Osteoblast (primary cell): ENCODE measurements at regions not wholly inside any gene's neighbourhood (a gene's known extent, or its start where the extent isn't known, plus 50 kb on each side); places are given as distances from the start of the nearest gene placed in this dataset.
A peak's percentile ranks its signal among the peaks of the same experiment; 100 is the strongest.
"Not testable (repeated sequence)": the region's sequence is repeated elsewhere in the genome, so short reads cannot be mapped to it uniquely, and the experiment has no call there.

Source experiments
- DNase-seq: peaks from one replicate; pipeline ENCODE4 v3.0.0; 2011; ENCODE audit warnings: low spot score, mixed read lengths; ENCODE audit not compliant: insufficient read length; ENCODE audit errors: missing footprints
- H2AFZ ChIP-seq: 2 replicates; pipeline ENCODE4 v1.6.0; 2011; ENCODE audit warnings: mild to moderate bottlenecking, low read length
- H3K27ac ChIP-seq: 2 replicates; pipeline ENCODE4 v1.5.1; 2011; ENCODE audit warnings: mild to moderate bottlenecking, low read depth, low read length, moderate library complexity
- H3K27me3 ChIP-seq: 2 replicates; pipeline ENCODE4 v1.6.0; 2012; ENCODE audit warnings: mild to moderate bottlenecking, control low read depth, inconsistent platforms, low read length, moderate library complexity; ENCODE audit not compliant: insufficient read depth
- H3K36me3 ChIP-seq: 2 replicates; pipeline ENCODE4 v1.5.1; 2011; ENCODE audit warnings: mild to moderate bottlenecking, low read length, control low read depth, moderate library complexity; ENCODE audit not compliant: insufficient read depth
- H3K4me1 ChIP-seq: 2 replicates; pipeline ENCODE4 v1.5.1; 2011; ENCODE audit warnings: mild to moderate bottlenecking, low read length, control low read depth, moderate library complexity; ENCODE audit not compliant: insufficient read depth
- H3K4me2 ChIP-seq: 2 replicates; pipeline ENCODE4 v1.6.0; 2011; ENCODE audit warnings: mild to moderate bottlenecking, low read length; ENCODE audit not compliant: insufficient read depth
- H3K4me3 ChIP-seq: fragments of 200-600 bp; sonication (generic); 3 replicates; pipeline ENCODE4 v1.5.1; 2012; ENCODE audit warnings: mild to moderate bottlenecking, low read length, inconsistent platforms; ENCODE audit not compliant: insufficient read depth
- H3K79me2 ChIP-seq: 2 replicates; pipeline ENCODE4 v1.6.0; 2012; ENCODE audit warnings: mild to moderate bottlenecking, low read length, control low read depth, inconsistent platforms; ENCODE audit not compliant: insufficient read depth
- H3K9me3 ChIP-seq: 2 replicates; pipeline ENCODE4 v1.5.1; 2011; ENCODE audit warnings: low read depth, low read length, control low read depth
- H4K20me1 ChIP-seq: 2 replicates; pipeline ENCODE4 v1.6.0; 2012; ENCODE audit warnings: mild to moderate bottlenecking, low read length, control low read depth; ENCODE audit not compliant: insufficient read depth
- TF ChIP-seq, protein P1 (sequence below): IDR thresholded peaks from 2 replicates; pipeline ENCODE4 v1.5.1; 2011; ENCODE audit warnings: mild to moderate bottlenecking, low read depth, low read length, moderate library complexity; ENCODE audit errors: extremely low read depth

DNA sequence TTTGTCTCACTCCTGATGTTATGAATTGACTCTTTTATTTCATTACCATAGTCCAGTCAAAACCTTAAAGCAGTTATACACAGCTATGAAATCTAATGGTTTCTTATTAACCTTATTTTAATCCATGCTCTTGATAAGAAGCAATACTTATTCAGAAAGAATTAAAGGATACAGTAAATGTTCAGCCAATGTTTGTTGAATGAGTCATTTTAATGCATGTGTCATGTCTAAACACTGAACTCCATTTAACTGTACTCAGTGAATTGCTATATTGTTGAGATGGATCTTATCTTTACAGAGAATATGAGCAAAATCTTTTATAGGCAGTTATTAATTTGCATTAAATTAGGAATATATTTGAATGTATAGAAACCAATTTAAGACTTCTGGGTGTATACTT is 135.1 kb upstream of the TFPI start:
- H3K4me3 ChIP-seq: no peak overlapping the region
- TF ChIP-seq, protein P1, sequence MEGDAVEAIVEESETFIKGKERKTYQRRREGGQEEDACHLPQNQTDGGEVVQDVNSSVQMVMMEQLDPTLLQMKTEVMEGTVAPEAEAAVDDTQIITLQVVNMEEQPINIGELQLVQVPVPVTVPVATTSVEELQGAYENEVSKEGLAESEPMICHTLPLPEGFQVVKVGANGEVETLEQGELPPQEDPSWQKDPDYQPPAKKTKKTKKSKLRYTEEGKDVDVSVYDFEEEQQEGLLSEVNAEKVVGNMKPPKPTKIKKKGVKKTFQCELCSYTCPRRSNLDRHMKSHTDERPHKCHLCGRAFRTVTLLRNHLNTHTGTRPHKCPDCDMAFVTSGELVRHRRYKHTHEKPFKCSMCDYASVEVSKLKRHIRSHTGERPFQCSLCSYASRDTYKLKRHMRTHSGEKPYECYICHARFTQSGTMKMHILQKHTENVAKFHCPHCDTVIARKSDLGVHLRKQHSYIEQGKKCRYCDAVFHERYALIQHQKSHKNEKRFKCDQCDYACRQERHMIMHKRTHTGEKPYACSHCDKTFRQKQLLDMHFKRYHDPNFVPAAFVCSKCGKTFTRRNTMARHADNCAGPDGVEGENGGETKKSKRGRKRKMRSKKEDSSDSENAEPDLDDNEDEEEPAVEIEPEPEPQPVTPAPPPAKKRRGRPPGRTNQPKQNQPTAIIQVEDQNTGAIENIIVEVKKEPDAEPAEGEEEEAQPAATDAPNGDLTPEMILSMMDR: no peak
- H3K4me2 ChIP-seq: no peak overlapping the region
- no peaks in the 10 kb centered on the region for H4K20me1 ChIP-seq
- H3K27me3 ChIP-seq: no peaks in the 10 kb centered on the region
- peak; percentile 4 for DNase-seq
- H2AFZ ChIP-seq: no peak overlapping the region
- no peaks in the 10 kb centered on the region for H3K79me2 ChIP-seq
- no peaks in the 10 kb centered on the region for H3K4me1 ChIP-seq
- H3K36me3 ChIP-seq: no peaks in the 10 kb centered on the region
- no peaks in the 10 kb centered on the region for H3K9me3 ChIP-seq
- no peak overlapping the region for H3K27ac ChIP-seq

DNA sequence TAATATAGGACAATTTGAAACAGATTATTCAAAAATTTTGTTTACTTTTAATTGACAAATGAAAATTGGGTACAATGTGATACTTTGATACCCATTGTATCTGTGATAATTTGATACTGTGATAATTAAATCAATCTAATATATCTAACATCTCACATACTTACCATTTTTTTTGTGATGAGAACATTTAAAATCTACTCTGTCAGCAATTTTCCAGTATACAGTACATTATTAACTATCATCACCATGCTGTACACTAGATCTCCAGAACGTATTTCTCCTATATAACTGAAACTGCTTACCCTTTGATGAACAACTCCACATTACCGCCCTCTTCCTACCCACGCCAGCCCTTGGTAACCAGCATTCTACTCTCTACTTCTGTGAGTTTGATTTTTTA is 139.7 kb upstream of the TFPI start:
- no peak for DNase-seq
- Histone ChIP-seq H3K9me3 (no peaks in the 10 kb centered on the region), H3K27me3 (no peaks in the 10 kb centered on the region), H3K27ac (no peak overlapping the region), H3K79me2 (no peaks in the 10 kb centered on the region), H3K4me1 (no peaks in the 10 kb centered on the region), H3K4me2 (no peak overlapping the region), H4K20me1 (no peaks in the 10 kb centered on the region), H3K36me3 (no peaks in the 10 kb centered on the region), H2AFZ (no peak overlapping the region), H3K4me3 (no peak overlapping the region)
- TF ChIP-seq, protein P1: no peak

DNA sequence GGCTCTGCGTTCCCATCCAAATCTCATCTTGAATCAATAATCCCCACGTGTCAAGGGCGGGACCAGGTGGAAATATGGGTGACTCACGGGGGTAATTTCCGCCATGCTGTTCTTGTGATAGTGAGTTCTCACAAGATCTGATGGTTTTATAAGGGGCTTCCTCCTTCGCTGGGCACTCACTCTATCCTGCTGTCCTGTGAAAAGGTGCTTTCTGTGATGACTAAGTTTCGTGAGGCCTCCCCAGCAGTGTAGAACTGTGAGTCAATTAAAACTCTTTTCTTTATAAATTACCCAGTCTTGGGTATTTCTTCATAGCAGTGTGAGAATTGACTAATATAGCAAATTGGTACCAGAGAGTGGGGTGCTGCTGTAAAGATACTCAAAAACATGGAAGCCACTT is 142.4 kb upstream of the TFPI start:
- H3K79me2 ChIP-seq, H4K20me1 ChIP-seq, H2AFZ ChIP-seq, H3K4me3 ChIP-seq, H3K27ac ChIP-seq, H3K27me3 ChIP-seq, H3K4me2 ChIP-seq, DNase-seq, H3K36me3 ChIP-seq, H3K9me3 ChIP-seq, H3K4me1 ChIP-seq: not testable (repeated sequence)

DNA sequence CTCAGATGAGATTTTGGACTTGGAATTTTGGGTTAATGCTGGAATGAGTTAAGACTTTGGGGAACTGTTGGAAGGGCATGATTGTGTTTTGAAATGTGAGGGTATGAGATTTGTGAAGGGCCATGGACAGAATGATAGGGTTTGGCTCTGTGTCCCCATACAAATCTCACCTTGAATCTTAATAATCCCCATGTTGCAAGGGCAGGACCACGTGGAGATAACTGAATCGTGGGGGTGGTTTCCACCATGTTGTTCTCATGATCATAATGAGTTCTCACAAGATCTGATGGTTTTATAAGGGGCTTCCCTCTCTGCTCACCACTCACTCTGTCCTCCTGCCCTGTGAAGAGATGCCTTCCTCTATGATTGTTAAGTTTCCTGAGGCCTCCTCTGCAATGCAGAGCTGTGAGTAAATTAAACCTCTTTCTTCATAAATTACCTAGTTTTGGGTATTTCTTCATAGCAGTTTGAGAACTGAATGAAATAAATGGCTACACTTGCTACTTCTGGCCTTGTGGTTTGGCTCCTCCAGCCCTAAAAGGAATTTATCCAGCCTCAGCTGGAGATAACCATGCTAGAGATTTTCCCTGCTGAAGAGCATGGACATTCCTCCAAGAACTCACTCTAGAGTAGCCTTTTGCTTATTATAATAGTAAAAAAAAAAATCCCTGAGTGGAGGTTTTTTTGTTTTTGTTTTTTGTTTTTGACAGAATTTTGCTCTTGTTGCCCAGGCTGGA is 144.3 kb upstream of the TFPI start:
- Histone ChIP-seq H3K36me3 (no peaks in the 10 kb centered on the region), H3K27me3 (no peaks in the 10 kb centered on the region), H3K79me2 (no peaks in the 10 kb centered on the region), H3K27ac (no peak overlapping the region), H3K4me3 (no peak overlapping the region), H2AFZ (no peak overlapping the region), H3K9me3 (no peaks in the 10 kb centered on the region), H3K4me1 (no peaks in the 10 kb centered on the region), H3K4me2 (no peak overlapping the region), H4K20me1 (no peaks in the 10 kb centered on the region)
- TF ChIP-seq, protein P1: no peak
- DNase-seq: no peak
